K562 (cell line): ENCODE measurements at regions not wholly inside any gene's neighbourhood (a gene's known extent, or its start where the extent isn't known, plus 50 kb on each side); places are given as distances from the start of the nearest gene placed in this dataset.

ENCODE experiments used
- ATAC-seq: fragments of 200-7000 bp; cut with Tn5 transposase; 3 replicates; pipeline ENCODE4 v1.9.1; 2020; ENCODE audit warnings: moderate library complexity
- BruUV-seq: library from RNA; stranded (reverse); fragments of 400-500 nt; replicated peaks from 2 replicates; lab custom pipeline; 2021; lab: Mats Ljungman, UMichigan
- CTCF ChIA-PET: fragments of 300-600 bp; formaldehyde crosslinking; extraction: SDS; loops from one replicate; lab custom pipeline; 2021; ENCODE audit warnings: low intra/inter-chr PET ratio; lab: Yijun Ruan, JAX
- POLR2A ChIA-PET: fragments of 300-600, 350-650 bp; sonication (Branson Sonifier 250); formaldehyde crosslinking; extraction: SDS; loops from one replicate; lab custom pipeline; 2021; ENCODE audit warnings: antibody characterized with exemption, inconsistent platforms; lab: Yijun Ruan, JAX
- DNase-seq, 4 experiments: peaks; one replicate each; pipeline versions ENCODE4 v3.0.0 to v3.0.0-alpha.2; 2011 to 2018; ENCODE audit warnings: low spot score in 3 of 4, mixed read lengths in 3 of 4; ENCODE audit errors: extremely low read depth in 1 of 4
- FAIRE-seq: peaks from 2 replicates; lab custom pipeline; 2011; peaks lifted over from hg19 to GRCh38; lab: Jason Lieb, UNC
- H2AFZ ChIP-seq: 2 replicates; pipeline ENCODE4 v1.6.0; 2011; ENCODE audit warnings: low read depth, low read length, control low read depth, inconsistent platforms
- H3K27ac ChIP-seq: fragments of 200-600 bp; 3 replicates; pipeline ENCODE4 v1.8.0; 2011; ENCODE audit warnings: low read depth, mild to moderate bottlenecking, control low read depth, inconsistent platforms, low read length, moderate library complexity, mixed read lengths; ENCODE audit errors: extremely low read depth
- H3K27me3 ChIP-seq, 2 experiments: fragments of 300-600 bp in 1 of 2; 2 replicates in 1 of 2; 3 replicates in 1 of 2; pipeline versions ENCODE4 v1.6.0 to v1.8.0; 2011; ENCODE audit warnings: inconsistent platforms in 2 of 2, low read length in 2 of 2, mild to moderate bottlenecking in 1 of 2, mixed read lengths in 1 of 2, moderate library complexity in 1 of 2; ENCODE audit not compliant: control insufficient read depth in 2 of 2, insufficient read depth in 2 of 2
- H3K36me3 ChIP-seq: fragments of 300-600 bp; 3 replicates; pipeline ENCODE4 v1.8.0; 2011; ENCODE audit warnings: mild to moderate bottlenecking, low read length, inconsistent platforms; ENCODE audit not compliant: control insufficient read depth, insufficient read depth
- H3K4me1 ChIP-seq, 2 experiments: fragments of 200-600 bp in 1 of 2; replicated peaks in 1 of 2; 2 replicates in 1 of 2; 3 replicates in 1 of 2; pipeline versions ENCODE4 v1.5.1 to v1.8.0; 2011; ENCODE audit warnings: inconsistent platforms in 2 of 2, low read length in 2 of 2, mild to moderate bottlenecking in 1 of 2, mixed read lengths in 1 of 2, moderate library complexity in 1 of 2; ENCODE audit not compliant: control insufficient read depth in 2 of 2, insufficient read depth in 2 of 2
- H3K4me2 ChIP-seq: 2 replicates; pipeline ENCODE4 v1.6.1; 2011; ENCODE audit warnings: low read length, control low read depth, inconsistent platforms, mixed read lengths; ENCODE audit not compliant: insufficient read depth
- H3K4me3 ChIP-seq: fragments of 200-600 bp; sonication (generic), shearing (Covaris generic); 2 replicates; pipeline ENCODE4 v1.5.1; 2016; ENCODE audit warnings: control low read depth, inconsistent platforms
- H3K79me2 ChIP-seq: fragments of 200-600 bp; 3 replicates; pipeline ENCODE4 v1.8.0; 2011; ENCODE audit warnings: low read length, inconsistent platforms; ENCODE audit not compliant: control insufficient read depth, insufficient read depth
- H3K9ac ChIP-seq, 2 experiments: 2 replicates each; pipeline versions ENCODE4 v1.6.0 to v1.6.1; 2011; ENCODE audit warnings: low read depth in 2 of 2, low read length in 2 of 2, control low read depth in 1 of 2, inconsistent platforms in 1 of 2, mild to moderate bottlenecking in 1 of 2, mixed read lengths in 1 of 2; ENCODE audit not compliant: insufficient read depth in 1 of 2
- H3K9me1 ChIP-seq: one replicate; pipeline ENCODE4 v1.6.0; 2011; ENCODE audit warnings: inconsistent platforms, mild to moderate bottlenecking, low read length, moderate library complexity; ENCODE audit not compliant: control insufficient read depth, insufficient read depth
- H3K9me3 ChIP-seq: replicated peaks from 2 replicates; pipeline ENCODE4 v1.5.1; 2011; ENCODE audit warnings: low read depth, low read length, inconsistent platforms; ENCODE audit not compliant: control insufficient read depth, insufficient read depth
- H4K20me1 ChIP-seq: replicated peaks from 2 replicates; pipeline ENCODE4 v1.6.1; 2011; ENCODE audit warnings: low read length, inconsistent platforms, mixed read lengths; ENCODE audit not compliant: control insufficient read depth, insufficient read depth
- CSDE1 ChIP-seq, 2 experiments: fragments of 450-650 bp; IDR thresholded peaks; 2 replicates each; pipeline ENCODE4 v1.6.1; 2016; ENCODE audit warnings: mild to moderate bottlenecking in 1 of 2
- GTF2E2 ChIP-seq: fragments of 200-800 bp; sonication (Bioruptor generic); IDR thresholded peaks from 2 replicates; pipeline ENCODE4 v1.6.1; 2016; ENCODE audit warnings: missing genetic modification characterization, missing compliant biosample characterization
- MCM5 ChIP-seq: fragments of 450-650 bp; IDR thresholded peaks from 2 replicates; pipeline ENCODE4 v1.6.1; 2016; ENCODE audit warnings: low read depth
- MYC ChIP-seq, 2 experiments: fragments of 250-450 bp in 1 of 2; sonication (Bioruptor Pico) in 1 of 2; IDR thresholded peaks; 2 replicates each; pipeline versions ENCODE4 v1.5.1 to v1.6.1; 2012 to 2021; ENCODE audit warnings: low read depth in 2 of 2, borderline replicate concordance in 1 of 2, improper control_type of control experiment in 1 of 2, low read length in 1 of 2, mild to moderate bottlenecking in 1 of 2, moderate library complexity in 1 of 2
- RBM15 ChIP-seq: fragments of 200-400 bp; formaldehyde crosslinking; IDR thresholded peaks from 2 replicates; pipeline ENCODE4 v1.6.1; 2018; ENCODE audit warnings: mild to moderate bottlenecking, low read length, moderate library complexity; ENCODE audit not compliant: insufficient read depth
- SREBF1 ChIP-seq: fragments of 150-350 bp; IDR thresholded peaks from 2 replicates; pipeline ENCODE4 v1.6.1; 2014; ENCODE audit warnings: antibody characterized with exemption, low read depth, low read length, borderline replicate concordance
- SREBF2 ChIP-seq: sonication (generic); formaldehyde crosslinking; IDR thresholded peaks from 2 replicates; pipeline ENCODE4 v1.4.0; 2020; ENCODE audit warnings: mild to moderate bottlenecking, missing genetic modification reagents
- SRSF3 ChIP-seq: fragments of 200-400 bp; formaldehyde crosslinking; IDR thresholded peaks from 2 replicates; pipeline ENCODE4 v1.6.1; 2016; ENCODE audit warnings: mild to moderate bottlenecking, low read length, moderate library complexity; ENCODE audit not compliant: insufficient read depth
- SUPT5H ChIP-seq: fragments of 450-650 bp; IDR thresholded peaks from 2 replicates; pipeline ENCODE4 v1.6.1; 2016
- THRA ChIP-seq: fragments of 450-650 bp; IDR thresholded peaks from 2 replicates; pipeline ENCODE4 v1.6.1; 2017; ENCODE audit warnings: mild to moderate bottlenecking, moderate library complexity
- YY1 ChIP-seq, 3 experiments: IDR thresholded peaks; 2 replicates each; pipeline ENCODE4 v1.6.1; 2011; ENCODE audit warnings: low read length in 2 of 3, mild to moderate bottlenecking in 2 of 3, moderate library complexity in 2 of 3, borderline replicate concordance in 1 of 3, control low read depth in 1 of 3, low read depth in 1 of 3; ENCODE audit not compliant: insufficient read depth in 3 of 3, insufficient replicate concordance in 2 of 3, control insufficient read depth in 1 of 3, insufficient read length in 1 of 3; ENCODE audit errors: extremely low read depth in 1 of 3
- ZNF444 ChIP-seq: fragments of 250-450 bp; sonication (Bioruptor Pico); IDR thresholded peaks from 2 replicates; pipeline ENCODE4 v1.4.0; 2020; ENCODE audit warnings: mild to moderate bottlenecking, moderate library complexity
- WGBS: fragments of 100-300 bp; shearing (Covaris generic); methylation state at CpG from one replicate; pipeline ENCODE4 v1.1.6; 2016; ENCODE audit warnings: low coverage, mixed read lengths; ENCODE audit not compliant: insufficient coverage; ENCODE audit errors: missing lambda C conversion rate; 5-methylcytosine and 5-hydroxymethylcytosine counted together
- in situ Hi-C: fragments of 300-500 bp; cut with MboI; formaldehyde crosslinking; loops from 4 replicates; pipeline ENCODE4 v1.15.0; 2018; ENCODE audit warnings: inconsistent platforms, mixed read lengths
- intact Hi-C: fragments of 100-400 bp; cut with micrococcal nuclease; formaldehyde crosslinking; loops from 2 replicates; pipeline ENCODE4 v1.14.2; 2022
- TF ChIP-seq, protein P1 (sequence below): fragments of 450-650 bp; formaldehyde crosslinking; IDR thresholded peaks from 2 replicates; pipeline ENCODE4 v1.4.0; 2020; ENCODE audit warnings: mild to moderate bottlenecking, mixed read lengths
- TF ChIP-seq, protein P2 (sequence below), 2 experiments: IDR thresholded peaks; 2 replicates each; pipeline ENCODE4 v1.6.1; 2012; ENCODE audit warnings: improper control_type of control experiment in 2 of 2, low read depth in 2 of 2, low read length in 2 of 2, borderline replicate concordance in 1 of 2
- TF ChIP-seq, protein P3 (sequence below): fragments of 450-650 bp; formaldehyde crosslinking; IDR thresholded peaks from 2 replicates; pipeline ENCODE4 v1.4.0; 2022; ENCODE audit warnings: mild to moderate bottlenecking, moderate library complexity

GRCh38 chr13:66222127-66222526, 1008.0 kb downstream of the PCDH9 start (continued):
- TF ChIP-seq MYC (IDR thresholded peaks at IDR 0.05; ENCODE audit: low read depth, low read length) (no peak), MYC (CRISPR knock-in tag; IDR thresholded peaks at IDR 0.05; ENCODE audit: borderline replicate concordance, low read depth) (no peak), SRSF3 (no peak), SREBF1 (no peak), CSDE1 (IDR thresholded peaks at IDR 0.05) (no peak), YY1 (IDR thresholded peaks at IDR 0.05; ENCODE audit: borderline replicate concordance in 1 of 3, control insufficient read depth in 1 of 3, extremely low read depth in 1 of 3, insufficient read depth in 3 of 3, insufficient read length in 1 of 3, insufficient replicate concordance in 2 of 3, low read depth in 1 of 3, low read length in 2 of 3) (no peak), ZNF444 (CRISPR knock-in tag) (no peak)

DNA sequence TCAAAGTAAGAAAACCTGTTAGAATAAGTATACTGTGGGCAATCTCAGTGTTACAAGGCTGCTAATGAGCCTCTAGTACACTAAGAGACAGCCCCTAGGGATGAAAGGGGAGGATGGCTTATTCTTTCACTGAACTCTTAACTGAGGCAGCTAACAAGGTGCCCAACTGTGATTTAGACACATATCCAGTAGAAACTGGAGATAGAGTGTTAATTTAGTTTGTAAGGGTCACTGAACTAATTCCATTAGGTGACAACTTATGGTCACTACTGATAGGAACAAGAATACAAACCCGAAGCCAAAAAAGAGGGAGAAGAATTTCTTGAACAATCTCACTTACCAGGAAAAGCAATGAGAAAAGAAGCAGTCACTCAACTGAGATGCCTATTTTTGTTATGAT, 1010.6 kb downstream of the PCDH9 start:
- intact Hi-C loops = no loop called here
- no peaks in the 10 kb centered on the region for H3K79me2 ChIP-seq
- H3K9me1 ChIP-seq = no peaks in the 10 kb centered on the region
- WGBS = 0% methylated on average over 1 of the region's 1 CpG
- ChIA-PET POLR2A (interaction anchor here (0.6 kb wide), 1 partner anchor 11 kb away, joined by 3 read pairs; no protein-coding TSS in a partner anchor), CTCF (no interaction called here)
- no peaks in the 10 kb centered on the region for H3K27me3 ChIP-seq
- no peak overlapping the region for H3K4me3 ChIP-seq
- H3K27ac ChIP-seq = no peak overlapping the region
- H3K36me3 ChIP-seq = no peaks in the 10 kb centered on the region
- no peaks in the 10 kb centered on the region for H3K4me1 ChIP-seq
- no peak for FAIRE-seq
- ATAC-seq = no peak
- no TSS peak for BruUV-seq
- H3K9ac ChIP-seq = no peak overlapping the region
- no peaks in the 10 kb centered on the region for H3K9me3 ChIP-seq
- no peak overlapping the region for H3K4me2 ChIP-seq
- in situ Hi-C loops = no loop called here
- H4K20me1 ChIP-seq = no peaks in the 10 kb centered on the region
- no peak for DNase-seq
- H2AFZ ChIP-seq = no peak overlapping the region
- TF ChIP-seq, protein P1, sequence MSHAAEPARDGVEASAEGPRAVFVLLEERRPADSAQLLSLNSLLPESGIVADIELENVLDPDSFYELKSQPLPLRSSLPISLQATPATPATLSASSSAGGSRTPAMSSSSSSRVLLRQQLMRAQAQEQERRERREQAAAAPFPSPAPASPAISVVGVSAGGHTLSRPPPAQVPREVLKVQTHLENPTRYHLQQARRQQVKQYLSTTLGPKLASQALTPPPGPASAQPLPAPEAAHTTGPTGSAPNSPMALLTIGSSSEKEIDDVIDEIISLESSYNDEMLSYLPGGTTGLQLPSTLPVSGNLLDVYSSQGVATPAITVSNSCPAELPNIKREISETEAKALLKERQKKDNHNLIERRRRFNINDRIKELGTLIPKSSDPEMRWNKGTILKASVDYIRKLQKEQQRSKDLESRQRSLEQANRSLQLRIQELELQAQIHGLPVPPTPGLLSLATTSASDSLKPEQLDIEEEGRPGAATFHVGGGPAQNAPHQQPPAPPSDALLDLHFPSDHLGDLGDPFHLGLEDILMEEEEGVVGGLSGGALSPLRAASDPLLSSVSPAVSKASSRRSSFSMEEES (CRISPR knock-in tag) = no peak
- TF ChIP-seq, protein P2, sequence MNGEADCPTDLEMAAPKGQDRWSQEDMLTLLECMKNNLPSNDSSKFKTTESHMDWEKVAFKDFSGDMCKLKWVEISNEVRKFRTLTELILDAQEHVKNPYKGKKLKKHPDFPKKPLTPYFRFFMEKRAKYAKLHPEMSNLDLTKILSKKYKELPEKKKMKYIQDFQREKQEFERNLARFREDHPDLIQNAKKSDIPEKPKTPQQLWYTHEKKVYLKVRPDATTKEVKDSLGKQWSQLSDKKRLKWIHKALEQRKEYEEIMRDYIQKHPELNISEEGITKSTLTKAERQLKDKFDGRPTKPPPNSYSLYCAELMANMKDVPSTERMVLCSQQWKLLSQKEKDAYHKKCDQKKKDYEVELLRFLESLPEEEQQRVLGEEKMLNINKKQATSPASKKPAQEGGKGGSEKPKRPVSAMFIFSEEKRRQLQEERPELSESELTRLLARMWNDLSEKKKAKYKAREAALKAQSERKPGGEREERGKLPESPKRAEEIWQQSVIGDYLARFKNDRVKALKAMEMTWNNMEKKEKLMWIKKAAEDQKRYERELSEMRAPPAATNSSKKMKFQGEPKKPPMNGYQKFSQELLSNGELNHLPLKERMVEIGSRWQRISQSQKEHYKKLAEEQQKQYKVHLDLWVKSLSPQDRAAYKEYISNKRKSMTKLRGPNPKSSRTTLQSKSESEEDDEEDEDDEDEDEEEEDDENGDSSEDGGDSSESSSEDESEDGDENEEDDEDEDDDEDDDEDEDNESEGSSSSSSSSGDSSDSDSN (IDR thresholded peaks at IDR 0.05; ENCODE audit: borderline replicate concordance in 1 of 2, low read depth in 2 of 2, low read length in 2 of 2) = no peak
- no peak for TF ChIP-seq GTF2E2
- TF ChIP-seq SUPT5H = no peak
- no peak for TF ChIP-seq RBM15
- no peak for TF ChIP-seq THRA
- no peak for TF ChIP-seq SREBF2 (CRISPR knock-in tag)
- TF ChIP-seq MCM5 = no peak
- TF ChIP-seq, protein P3, sequence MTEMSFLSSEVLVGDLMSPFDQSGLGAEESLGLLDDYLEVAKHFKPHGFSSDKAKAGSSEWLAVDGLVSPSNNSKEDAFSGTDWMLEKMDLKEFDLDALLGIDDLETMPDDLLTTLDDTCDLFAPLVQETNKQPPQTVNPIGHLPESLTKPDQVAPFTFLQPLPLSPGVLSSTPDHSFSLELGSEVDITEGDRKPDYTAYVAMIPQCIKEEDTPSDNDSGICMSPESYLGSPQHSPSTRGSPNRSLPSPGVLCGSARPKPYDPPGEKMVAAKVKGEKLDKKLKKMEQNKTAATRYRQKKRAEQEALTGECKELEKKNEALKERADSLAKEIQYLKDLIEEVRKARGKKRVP (CRISPR knock-in tag) = no peak
